H1 (cell line): ENCODE measurements at regions not wholly inside any gene's neighbourhood (a gene's known extent, or its start where the extent isn't known, plus 50 kb on each side); places are given as distances from the start of the nearest gene placed in this dataset.

ENCODE experiments used
- CTCF ChIA-PET: fragments of 300-600 bp; sonication (Branson Sonifier 250); formaldehyde crosslinking; loops from one replicate; lab custom pipeline; 2021; ENCODE audit not compliant: partially characterized antibody; lab: Charles Lee
- POLR2A ChIA-PET: fragments of 300-600 bp; sonication (Branson Sonifier 250); formaldehyde crosslinking; loops from one replicate; lab custom pipeline; 2021; ENCODE audit warnings: inconsistent platforms; ENCODE audit not compliant: partially characterized antibody; lab: Charles Lee
- DNase-seq, 2 experiments: peaks; one replicate each; pipeline versions ENCODE4 v3.0.0 to v3.0.0-alpha.2; 2010 to 2022; ENCODE audit warnings: low spot score in 2 of 2, low read depth in 1 of 2, mixed read lengths in 1 of 2
- FAIRE-seq: peaks from 2 replicates; lab custom pipeline; 2011; peaks lifted over from hg19 to GRCh38; lab: Jason Lieb, UNC
- H2AFZ ChIP-seq: 2 replicates; pipeline ENCODE4 v1.8.1; 2012; ENCODE audit warnings: low read length, inconsistent platforms
- H2AK5ac ChIP-seq: 2 replicates; pipeline ENCODE4 v1.6.1; 2013; ENCODE audit warnings: low read depth, low read length
- H2BK120ac ChIP-seq: replicated peaks from 2 replicates; pipeline ENCODE3; 2013; ENCODE audit warnings: low read depth, low read length, inconsistent platforms
- H2BK12ac ChIP-seq: 2 replicates; pipeline ENCODE4 v1.6.1; 2013; ENCODE audit warnings: low read depth, low read length
- H2BK15ac ChIP-seq: 2 replicates; pipeline ENCODE4 v1.6.1; 2013; ENCODE audit warnings: low read length
- H2BK20ac ChIP-seq: 2 replicates; pipeline ENCODE4 v1.6.1; 2013; ENCODE audit warnings: low read length
- H2BK5ac ChIP-seq: 2 replicates; pipeline ENCODE4 v1.6.1; 2013; ENCODE audit warnings: low read depth, low read length
- H3K14ac ChIP-seq: 2 replicates; pipeline ENCODE4 v1.6.1; 2013; ENCODE audit warnings: inconsistent platforms; ENCODE audit not compliant: insufficient read length
- H3K18ac ChIP-seq: 2 replicates; pipeline ENCODE4 v1.6.1; 2013; ENCODE audit warnings: low read length; ENCODE audit errors: extremely low read depth
- H3K23ac ChIP-seq: 2 replicates; pipeline ENCODE4 v1.6.1; 2013; ENCODE audit warnings: inconsistent platforms; ENCODE audit not compliant: insufficient read length
- H3K23me2 ChIP-seq: 2 replicates; pipeline ENCODE4 v1.6.1; 2013; ENCODE audit warnings: low read depth, low read length
- H3K27ac ChIP-seq: 2 replicates; pipeline ENCODE4 v1.6.1; 2011; ENCODE audit warnings: low read depth, low read length, inconsistent platforms
- H3K27me3 ChIP-seq, 4 experiments: replicated peaks in 1 of 4; 1 replicate in 1 of 4; 2 replicates in 3 of 4; pipeline versions ENCODE4 v1.6.1 to v1.8.1; 2011 to 2013; ENCODE audit warnings: low read length in 3 of 4, mild to moderate bottlenecking in 3 of 4, inconsistent platforms in 2 of 4, mixed read lengths in 2 of 4, moderate library complexity in 1 of 4; ENCODE audit not compliant: control insufficient read depth in 3 of 4, insufficient read depth in 3 of 4; ENCODE audit errors: extremely low read depth in 1 of 4
- H3K36me3 ChIP-seq, 4 experiments: 2 replicates each; pipeline versions ENCODE4 v1.6.1 to v1.8.1; 2011 to 2013; ENCODE audit warnings: mild to moderate bottlenecking in 4 of 4, low read length in 3 of 4, moderate library complexity in 2 of 4, control low read depth in 1 of 4, inconsistent platforms in 1 of 4; ENCODE audit not compliant: insufficient read depth in 4 of 4, control insufficient read depth in 2 of 4
- H3K4ac ChIP-seq: replicated peaks from 2 replicates; pipeline ENCODE3; 2013; ENCODE audit warnings: low read length, low read depth, mixed read lengths, inconsistent platforms; ENCODE audit not compliant: insufficient read length
- H3K4me1 ChIP-seq, 4 experiments: replicated peaks in 1 of 4; 1 replicate in 1 of 4; 2 replicates in 3 of 4; pipeline versions ENCODE4 v1.6.1 to v1.8.1; 2011 to 2013; ENCODE audit warnings: low read length in 3 of 4, inconsistent platforms in 2 of 4, mixed read lengths in 1 of 4; ENCODE audit not compliant: insufficient read depth in 4 of 4, control insufficient read depth in 3 of 4
- H3K4me2 ChIP-seq, 2 experiments: 2 replicates each; pipeline versions ENCODE4 v1.6.1 to v1.8.1; 2011 to 2013; ENCODE audit warnings: low read depth in 2 of 2, low read length in 2 of 2, control low read depth in 1 of 2, inconsistent platforms in 1 of 2, mild to moderate bottlenecking in 1 of 2; ENCODE audit not compliant: insufficient read depth in 1 of 2
- H3K4me3 ChIP-seq, 4 experiments: fragments of 200-600, 300-600 bp in 1 of 4; sonication (generic), shearing (Covaris generic), sonication (Bioruptor Twin) in 1 of 4; 2 replicates each; pipeline versions ENCODE4 v1.5.1 to v1.8.1; 2011 to 2016; ENCODE audit warnings: low read length in 4 of 4, low read depth in 3 of 4, control low read depth in 2 of 4, inconsistent platforms in 2 of 4, mild to moderate bottlenecking in 2 of 4, mixed read lengths in 1 of 4, moderate library complexity in 1 of 4; ENCODE audit not compliant: insufficient read depth in 2 of 4; ENCODE audit errors: extremely low read depth in 1 of 4
- H3K56ac ChIP-seq: replicated peaks from 2 replicates; pipeline ENCODE3; 2013; ENCODE audit warnings: low read depth, mild to moderate bottlenecking, mixed read lengths, low read length, inconsistent platforms; ENCODE audit not compliant: insufficient read length
- H3K79me1 ChIP-seq: 2 replicates; pipeline ENCODE4 v1.6.1; 2013; ENCODE audit warnings: low read depth, low read length, control low read depth
- H3K79me2 ChIP-seq, 2 experiments: 2 replicates each; pipeline versions ENCODE4 v1.6.1 to v1.8.1; 2012 to 2013; ENCODE audit warnings: low read length in 2 of 2, mild to moderate bottlenecking in 2 of 2, inconsistent platforms in 1 of 2; ENCODE audit not compliant: insufficient read depth in 2 of 2, control insufficient read depth in 1 of 2
- H3K9ac ChIP-seq, 4 experiments: replicated peaks in 1 of 4; 1 replicate in 1 of 4; 2 replicates in 3 of 4; pipeline versions ENCODE4 v1.6.1 to v1.8.1; 2011 to 2013; ENCODE audit warnings: low read depth in 3 of 4, low read length in 3 of 4, control low read depth in 2 of 4, mild to moderate bottlenecking in 2 of 4, moderate library complexity in 2 of 4, inconsistent platforms in 1 of 4; ENCODE audit errors: extremely low read depth in 1 of 4
- H3K9me3 ChIP-seq, 2 experiments: 2 replicates each; pipeline versions ENCODE4 v1.6.1 to v1.8.1; 2012 to 2013; ENCODE audit warnings: mild to moderate bottlenecking in 2 of 2, moderate library complexity in 2 of 2, control low read depth in 1 of 2, inconsistent platforms in 1 of 2, low read depth in 1 of 2, low read length in 1 of 2, mixed read lengths in 1 of 2; ENCODE audit not compliant: insufficient read depth in 2 of 2
- H4K20me1 ChIP-seq, 2 experiments: replicated peaks in 1 of 2; 2 replicates each; pipeline versions ENCODE3 to v1.8.1; 2011 to 2013; ENCODE audit warnings: inconsistent platforms in 2 of 2, low read length in 2 of 2, mild to moderate bottlenecking in 1 of 2; ENCODE audit not compliant: insufficient read depth in 2 of 2, control insufficient read depth in 1 of 2
- H4K5ac ChIP-seq: 2 replicates; pipeline ENCODE4 v1.6.1; 2013; ENCODE audit warnings: low read length, low read depth, mixed read lengths, inconsistent platforms; ENCODE audit not compliant: insufficient read length
- H4K8ac ChIP-seq: 2 replicates; pipeline ENCODE4 v1.8.0; 2013; ENCODE audit warnings: mild to moderate bottlenecking, moderate library complexity, low read length, inconsistent platforms; ENCODE audit not compliant: insufficient read depth; ENCODE audit errors: extremely low read depth
- H4K91ac ChIP-seq: replicated peaks from 2 replicates; pipeline ENCODE3; 2013; ENCODE audit warnings: low read length, mixed read lengths, inconsistent platforms; ENCODE audit not compliant: insufficient read length
- ASH2L ChIP-seq: fragments of 200-600, 300-600 bp; sonication (generic); IDR thresholded peaks from one replicate; pipeline ENCODE4 v1.7.1; 2017; ENCODE audit warnings: low read length
- CEBPB ChIP-seq: IDR thresholded peaks from 2 replicates; pipeline ENCODE4 v1.6.1; 2012; ENCODE audit warnings: low read depth, low read length
- EGR1 ChIP-seq: IDR thresholded peaks from 2 replicates; pipeline ENCODE4 v1.6.1; 2011; ENCODE audit warnings: low read depth, low read length, borderline replicate concordance
- SAP30 ChIP-seq: fragments of 300-600 bp; sonication (generic); IDR thresholded peaks from 2 replicates; pipeline ENCODE4 v1.7.1; 2012; ENCODE audit warnings: low read length, moderate library complexity, mild to moderate bottlenecking, inconsistent platforms; ENCODE audit not compliant: insufficient read depth, insufficient replicate concordance
- TEAD4 ChIP-seq: IDR thresholded peaks from 2 replicates; pipeline ENCODE4 v1.6.1; 2012; ENCODE audit warnings: low read depth, low read length, inconsistent platforms, mixed read lengths
- ZNF274 ChIP-seq: IDR thresholded peaks from 2 replicates; pipeline ENCODE4 v1.7.0; 2012; ENCODE audit warnings: low read length, borderline replicate concordance; ENCODE audit errors: extremely low read depth
- WGBS, 2 experiments: shearing (Covaris generic) in 1 of 2; methylation state at CpG; one replicate each; pipeline versions ENCODE4 v1.1.6 to v1.1.7; 2013 to 2015; ENCODE audit warnings: low lambda C conversion rate in 2 of 2, mixed read lengths in 2 of 2, inconsistent platforms in 1 of 2, low coverage in 1 of 2, missing lambda C conversion rate in 1 of 2; ENCODE audit not compliant: insufficient replicate concordance in 2 of 2, insufficient coverage in 1 of 2, insufficient read length in 1 of 2; ENCODE audit errors: extremely low coverage in 1 of 2, missing lambda C conversion rate in 1 of 2; 5-methylcytosine and 5-hydroxymethylcytosine counted together

GRCh38 chr3:31197941-31198340 is 303.5 kb upstream of the GADL1 start:
- no peak overlapping the region for H3K4me3 ChIP-seq
- no peak overlapping the region for H3K56ac ChIP-seq
- H3K36me3 ChIP-seq = no peaks in the 10 kb centered on the region
- H2AK5ac ChIP-seq = no peak overlapping the region
- FAIRE-seq (no peak), DNase-seq (no peak)
- H3K4me2 ChIP-seq = peak overlapping the region in 1 of 2 experiments; percentile 55; a peak in 1 of 4 replicates
- no peak overlapping the region for H3K27ac ChIP-seq
- H3K14ac ChIP-seq = no peak overlapping the region
- H2BK120ac ChIP-seq = no peak overlapping the region
- H3K9ac ChIP-seq = no peak overlapping the region
- no peak overlapping the region for H3K18ac ChIP-seq
- no peaks in the 10 kb centered on the region for H3K79me1 ChIP-seq
- peak overlapping the region; percentile 37; the same call in 1 of the 2 replicates for H2BK20ac ChIP-seq
- H3K23me2 ChIP-seq = no peaks in the 10 kb centered on the region
- H3K9me3 ChIP-seq = no peaks in the 10 kb centered on the region
- H4K91ac ChIP-seq = no peak overlapping the region
- ChIA-PET POLR2A (no interaction called here), CTCF (interaction anchor here (0.6 to 5.1 kb wide), 4 partner anchors 12 to 263 kb away, joined by 3 to 18 read pairs (median 3); no protein-coding TSS in a partner anchor)
- H4K8ac ChIP-seq = no peak overlapping the region
- H2BK15ac ChIP-seq = no peak overlapping the region
- no peak overlapping the region for H4K5ac ChIP-seq
- H3K23ac ChIP-seq = no peak overlapping the region
- no peak overlapping the region for H2BK5ac ChIP-seq
- no peaks in the 10 kb centered on the region; a peak in 2 of 7 replicates for H3K27me3 ChIP-seq
- peaks cover 0 to 6% (median 2%) of the 10 kb centered on the region in 4 experiments; a peak in 3 of 7 replicates for H3K4me1 ChIP-seq
- H4K20me1 ChIP-seq = no peaks in the 10 kb centered on the region
- WGBS, 2 experiments = 91% methylated on average over 2 of the region's 2 CpGs; no CpG with 5 or more reads in 1 of the 2 experiments
- no peak overlapping the region; the same call in 1 of the 2 replicates for H2BK12ac ChIP-seq
- no peak overlapping the region for H3K4ac ChIP-seq
- no peaks in the 10 kb centered on the region for H3K79me2 ChIP-seq
- no peak overlapping the region for H2AFZ ChIP-seq
- TF ChIP-seq TEAD4 = no peak
- TF ChIP-seq CEBPB = 0 out of 2 replicates have a peak, but pooled peaks have one; percentile 15
- TF ChIP-seq EGR1 = no peak
- no peak for TF ChIP-seq ZNF274
- TF ChIP-seq ASH2L = no peak
- no peak for TF ChIP-seq SAP30
